GM12878 (cell line): ENCODE measurements at regions not wholly inside any gene's neighbourhood (a gene's known extent, or its start where the extent isn't known, plus 50 kb on each side); places are given as distances from the start of the nearest gene placed in this dataset.

ENCODE experiments used
- ATAC-seq: fragments of 200-7000 bp; cut with Tn5 transposase; 3 replicates; pipeline ENCODE4 v1.9.1; 2020; ENCODE audit warnings: mild to moderate bottlenecking, moderate library complexity
- BruUV-seq: library from RNA; stranded (reverse); fragments of 400-500 nt; replicated peaks from 2 replicates; lab custom pipeline; 2021; lab: Mats Ljungman, UMichigan
- CTCF ChIA-PET: fragments of 300-600 bp; sonication (Branson Sonifier 250); formaldehyde crosslinking; extraction: SDS; loops from one replicate; lab custom pipeline; 2021; ENCODE audit warnings: inconsistent platforms; lab: Yijun Ruan, JAX
- POLR2A ChIA-PET: fragments of 350-600 bp; formaldehyde crosslinking; extraction: SDS; loops from one replicate; lab custom pipeline; 2021; ENCODE audit warnings: inconsistent platforms; lab: Charles Lee
- RAD21 ChIA-PET: fragments of 300-600 bp; sonication (Branson Sonifier 250); formaldehyde crosslinking; loops from one replicate; lab custom pipeline; 2023; ENCODE audit warnings: antibody characterized with exemption; ENCODE audit not compliant: unreplicated experiment; lab: Charles Lee
- SMC1A ChIA-PET: fragments of 300-600 bp; sonication (Branson Sonifier 250); formaldehyde crosslinking; loops from one replicate; lab custom pipeline; 2023; ENCODE audit not compliant: unreplicated experiment, uncharacterized antibody; lab: Charles Lee
- DNase-seq: peaks from one replicate; pipeline ENCODE4 v3.0.0-alpha.2; 2011; ENCODE audit warnings: low read depth, low spot score
- FAIRE-seq: peaks from 3 replicates; lab custom pipeline; 2011; peaks lifted over from hg19 to GRCh38; lab: Jason Lieb, UNC
- H2AFZ ChIP-seq: 2 replicates; pipeline ENCODE4 v1.6.0; 2011; ENCODE audit warnings: low read depth, low read length, control low read depth; ENCODE audit not compliant: control insufficient read depth
- H3K27ac ChIP-seq: 2 replicates; pipeline ENCODE4 v1.5.1; 2011; ENCODE audit warnings: control low read depth; ENCODE audit not compliant: control insufficient read depth, insufficient read depth
- H3K27me3 ChIP-seq, 2 experiments: replicated peaks in 1 of 2; 2 replicates each; pipeline versions ENCODE4 v1.6.0 to v1.6.1; 2011; ENCODE audit warnings: low read length in 1 of 2; ENCODE audit not compliant: control insufficient read depth in 2 of 2, insufficient read depth in 2 of 2
- H3K36me3 ChIP-seq, 2 experiments: 2 replicates each; pipeline ENCODE4 v1.5.1; 2011; ENCODE audit warnings: low read length in 1 of 2; ENCODE audit not compliant: control insufficient read depth in 2 of 2, insufficient read depth in 2 of 2
- H3K4me1 ChIP-seq: 2 replicates; pipeline ENCODE4 v1.6.1; 2011; ENCODE audit warnings: mild to moderate bottlenecking, low read length, moderate library complexity, mixed read lengths; ENCODE audit not compliant: control insufficient read depth, insufficient read depth
- H3K4me2 ChIP-seq: 2 replicates; pipeline ENCODE4 v1.6.0; 2011; ENCODE audit warnings: control low read depth; ENCODE audit not compliant: control insufficient read depth, insufficient read depth
- H3K4me3 ChIP-seq: fragments of 200-600 bp; sonication (generic); 2 replicates; pipeline ENCODE4 v1.5.1; 2016
- H3K79me2 ChIP-seq: 2 replicates; pipeline ENCODE4 v1.6.0; 2011; ENCODE audit warnings: low read length; ENCODE audit not compliant: control insufficient read depth, insufficient read depth
- H3K9ac ChIP-seq: 2 replicates; pipeline ENCODE4 v1.8.0; 2011; ENCODE audit warnings: low read length, control low read depth, mixed read lengths; ENCODE audit not compliant: control insufficient read depth, insufficient read depth
- H3K9me3 ChIP-seq: replicated peaks from 3 replicates; pipeline ENCODE4 v1.5.1; 2011; ENCODE audit warnings: mild to moderate bottlenecking, low read length; ENCODE audit not compliant: control insufficient read depth, insufficient read depth
- H4K20me1 ChIP-seq: 2 replicates; pipeline ENCODE4 v1.6.0; 2011; ENCODE audit not compliant: control insufficient read depth, insufficient read depth
- MXI1 ChIP-seq: fragments of 150-350 bp; IDR thresholded peaks from 2 replicates; pipeline ENCODE4 v1.6.1; 2011; ENCODE audit warnings: low read depth, mild to moderate bottlenecking, inconsistent platforms, low read length, improper control_type of control experiment
- ZNF217 ChIP-seq: fragments of 450-650 bp; IDR thresholded peaks from 2 replicates; pipeline ENCODE4 v1.6.1; 2017; ENCODE audit warnings: antibody characterized with exemption, mild to moderate bottlenecking
- ZNF622 ChIP-seq: fragments of 450-650 bp; IDR thresholded peaks from 2 replicates; pipeline ENCODE4 v1.6.1; 2017; ENCODE audit warnings: mild to moderate bottlenecking, inconsistent platforms
- WGBS: methylation state at CpG from one replicate; pipeline ENCODE4 v1.1.6; 2016; ENCODE audit warnings: low lambda C conversion rate; ENCODE audit not compliant: insufficient replicate concordance, insufficient coverage; ENCODE audit errors: missing lambda C conversion rate; 5-methylcytosine and 5-hydroxymethylcytosine counted together
- in situ Hi-C: fragments of 300-500 bp; cut with MboI; formaldehyde crosslinking; loops from 9 replicates; pipeline ENCODE4 v1.14.3; 2018; ENCODE audit warnings: mixed read lengths
- intact Hi-C: fragments of 100-400 bp; cut with micrococcal nuclease; formaldehyde crosslinking; loops from one replicate; pipeline ENCODE4 v1.14.2; 2022; ENCODE audit not compliant: unreplicated experiment
- TF ChIP-seq, protein P1 (sequence below): fragments of 450-650 bp; IDR thresholded peaks from 2 replicates; pipeline ENCODE4 v1.6.1; 2016; ENCODE audit warnings: mild to moderate bottlenecking

DNA sequence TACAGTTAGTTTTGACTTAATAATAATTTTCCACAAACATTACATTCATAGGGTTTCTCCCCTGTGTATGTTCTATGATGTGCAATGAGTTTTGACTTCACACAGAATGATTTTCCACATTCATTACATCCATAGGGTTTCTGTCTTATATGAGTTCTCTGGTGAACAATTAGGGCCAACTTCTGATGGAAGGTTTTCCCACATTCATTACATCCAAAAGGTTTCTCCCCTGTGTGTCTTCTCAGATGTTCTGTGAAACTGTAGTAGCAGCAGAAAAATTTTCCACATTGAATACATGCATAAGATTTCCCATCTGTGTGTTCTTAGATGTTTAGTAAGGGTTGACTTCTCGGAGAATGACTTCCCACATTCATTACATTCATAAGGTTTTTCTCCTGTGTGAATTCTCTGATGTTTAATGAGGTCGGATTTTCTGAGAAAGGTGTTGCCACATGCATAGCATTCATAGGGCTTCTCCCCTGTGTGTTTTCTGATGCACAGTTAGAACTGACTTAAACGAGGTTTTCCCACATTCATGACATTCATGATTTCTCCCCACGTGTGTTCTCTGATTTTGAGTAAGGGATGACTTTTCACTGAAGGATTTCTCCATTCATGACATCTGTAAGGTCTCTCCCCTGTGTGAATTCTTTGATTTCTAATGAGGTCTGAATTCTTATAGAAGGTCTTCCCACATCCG is 118.5 kb downstream of the ZNF33B start:
- H3K9me3 ChIP-seq = peaks cover 9% of the 10 kb centered on the region; the same call in 2 of the 3 replicates
- H3K4me1 ChIP-seq = no peaks in the 10 kb centered on the region
- in situ Hi-C loops = no loop called here
- intact Hi-C loops = no loop called here
- no peak overlapping the region for H3K9ac ChIP-seq
- CTCF ChIA-PET = no interaction called here
- FAIRE-seq (peak; percentile 90), ATAC-seq (no peak)
- 94% methylated on average over 5 of the region's 5 CpGs for WGBS
- H3K27me3 ChIP-seq = no peaks in the 10 kb centered on the region
- no TSS peak for BruUV-seq
- no peak for TF ChIP-seq MXI1
- TF ChIP-seq, all 136 proteins: peak for 0
- Histone ChIP-seq H3K4me2 (no peak overlapping the region), H4K20me1 (no peaks in the 10 kb centered on the region), H3K27ac (no peak overlapping the region), H3K4me3 (no peak overlapping the region), H3K36me3 (peaks cover 0 to 2% of the 10 kb centered on the region in 2 experiments), H2AFZ (no peak overlapping the region), H3K79me2 (no peaks in the 10 kb centered on the region)
- POLR2A ChIA-PET = no interaction called here
- RAD21 ChIA-PET = no interaction called here
- DNase-seq = no peak
- SMC1A ChIA-PET = no interaction called here

DNA sequence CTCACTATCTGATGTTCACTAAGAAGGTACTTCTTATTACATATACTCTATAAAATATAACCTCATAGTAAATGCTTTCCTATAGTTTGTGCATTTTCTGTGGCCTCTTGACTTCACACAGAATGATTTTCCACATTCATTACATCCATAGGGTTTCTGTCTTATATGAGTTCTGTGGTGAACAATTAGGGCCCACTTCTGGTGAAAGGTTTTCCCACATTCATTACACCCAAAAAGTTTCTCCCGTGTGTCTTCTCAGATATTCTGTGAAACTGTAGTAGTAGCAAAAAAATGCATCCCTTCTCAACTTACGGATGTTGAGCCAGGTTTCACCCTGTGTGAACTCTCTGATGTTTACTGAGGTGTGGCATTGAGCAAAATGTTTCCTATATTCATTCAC is 119.3 kb downstream of the ZNF33B start:
- Histone ChIP-seq H3K9ac (no peak overlapping the region), H3K36me3 (peaks cover 0 to 2% of the 10 kb centered on the region in 2 experiments), H3K27ac (no peak overlapping the region), H3K27me3 (no peaks in the 10 kb centered on the region), H3K79me2 (no peaks in the 10 kb centered on the region), H3K4me2 (no peak overlapping the region), H3K4me3 (no peak overlapping the region), H3K4me1 (no peaks in the 10 kb centered on the region), H3K9me3 (peaks cover 9% of the 10 kb centered on the region; the same call in 2 of the 3 replicates), H2AFZ (no peak overlapping the region), H4K20me1 (no peaks in the 10 kb centered on the region)
- TSS peak; percentile 14 for BruUV-seq
- no peak for DNase-seq
- in situ Hi-C loops = no loop called here
- SMC1A ChIA-PET = no interaction called here
- no peak for FAIRE-seq
- intact Hi-C loops = no loop called here
- RAD21 ChIA-PET = no interaction called here
- POLR2A ChIA-PET = no interaction called here
- no peak for ATAC-seq
- 97% methylated on average over 2 of the region's 2 CpGs for WGBS
- TF ChIP-seq, protein P1, sequence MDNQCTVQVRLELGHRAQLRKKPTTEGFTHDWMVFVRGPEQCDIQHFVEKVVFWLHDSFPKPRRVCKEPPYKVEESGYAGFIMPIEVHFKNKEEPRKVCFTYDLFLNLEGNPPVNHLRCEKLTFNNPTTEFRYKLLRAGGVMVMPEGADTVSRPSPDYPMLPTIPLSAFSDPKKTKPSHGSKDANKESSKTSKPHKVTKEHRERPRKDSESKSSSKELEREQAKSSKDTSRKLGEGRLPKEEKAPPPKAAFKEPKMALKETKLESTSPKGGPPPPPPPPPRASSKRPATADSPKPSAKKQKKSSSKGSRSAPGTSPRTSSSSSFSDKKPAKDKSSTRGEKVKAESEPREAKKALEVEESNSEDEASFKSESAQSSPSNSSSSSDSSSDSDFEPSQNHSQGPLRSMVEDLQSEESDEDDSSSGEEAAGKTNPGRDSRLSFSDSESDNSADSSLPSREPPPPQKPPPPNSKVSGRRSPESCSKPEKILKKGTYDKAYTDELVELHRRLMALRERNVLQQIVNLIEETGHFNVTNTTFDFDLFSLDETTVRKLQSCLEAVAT = no peak
- TF ChIP-seq ZNF217 (no peak), ZNF622 (no peak)
- CTCF ChIA-PET = no interaction called here
